Tibial nerve (tissue), 3 donors: ENCODE measurements at regions not wholly inside any gene's neighbourhood (a gene's known extent, or its start where the extent isn't known, plus 50 kb on each side); places are given as distances from the start of the nearest gene placed in this dataset.
"Not testable (repeated sequence)": the region's sequence is repeated elsewhere in the genome, so short reads cannot be mapped to it uniquely, and the experiment has no call there.

ENCODE experiments used
- POLR2A ChIP-seq, 2 donors: fragments of 450-650 bp; IDR thresholded peaks; one replicate each; pipeline ENCODE4 v1.6.1; 2017; ENCODE audit warnings: antibody characterized with exemption in 2 of 2, mild to moderate bottlenecking in 2 of 2, moderate library complexity in 2 of 2
- TF ChIP-seq, protein P1 (sequence below), 5 experiments: fragments of 200-600 bp in 3 of 5; fragments of 450-650 bp in 2 of 5; sonication (generic) in 3 of 5; IDR thresholded peaks; one replicate each; pipeline ENCODE4 v1.5.1; 2016 to 2019; ENCODE audit warnings: antibody characterized with exemption in 5 of 5, mild to moderate bottlenecking in 3 of 5, moderate library complexity in 2 of 5

- TF ChIP-seq, protein P1, sequence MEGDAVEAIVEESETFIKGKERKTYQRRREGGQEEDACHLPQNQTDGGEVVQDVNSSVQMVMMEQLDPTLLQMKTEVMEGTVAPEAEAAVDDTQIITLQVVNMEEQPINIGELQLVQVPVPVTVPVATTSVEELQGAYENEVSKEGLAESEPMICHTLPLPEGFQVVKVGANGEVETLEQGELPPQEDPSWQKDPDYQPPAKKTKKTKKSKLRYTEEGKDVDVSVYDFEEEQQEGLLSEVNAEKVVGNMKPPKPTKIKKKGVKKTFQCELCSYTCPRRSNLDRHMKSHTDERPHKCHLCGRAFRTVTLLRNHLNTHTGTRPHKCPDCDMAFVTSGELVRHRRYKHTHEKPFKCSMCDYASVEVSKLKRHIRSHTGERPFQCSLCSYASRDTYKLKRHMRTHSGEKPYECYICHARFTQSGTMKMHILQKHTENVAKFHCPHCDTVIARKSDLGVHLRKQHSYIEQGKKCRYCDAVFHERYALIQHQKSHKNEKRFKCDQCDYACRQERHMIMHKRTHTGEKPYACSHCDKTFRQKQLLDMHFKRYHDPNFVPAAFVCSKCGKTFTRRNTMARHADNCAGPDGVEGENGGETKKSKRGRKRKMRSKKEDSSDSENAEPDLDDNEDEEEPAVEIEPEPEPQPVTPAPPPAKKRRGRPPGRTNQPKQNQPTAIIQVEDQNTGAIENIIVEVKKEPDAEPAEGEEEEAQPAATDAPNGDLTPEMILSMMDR (IDR thresholded peaks at IDR 0.05) = not testable (repeated sequence)
- not testable (repeated sequence) for TF ChIP-seq POLR2A (IDR thresholded peaks at IDR 0.05)
Observed at GRCh38 chr1:95669638-95670037, 435.6 kb downstream of the RWDD3 start.
